ENCODE measurements at regions not wholly inside any gene's neighbourhood (a gene's known extent, or its start where the extent isn't known, plus 50 kb on each side); places are given as distances from the start of the nearest gene placed in this dataset.
"Not testable (repeated sequence)": the region's sequence is repeated elsewhere in the genome, so short reads cannot be mapped to it uniquely, and the experiment has no call there.

DNA sequence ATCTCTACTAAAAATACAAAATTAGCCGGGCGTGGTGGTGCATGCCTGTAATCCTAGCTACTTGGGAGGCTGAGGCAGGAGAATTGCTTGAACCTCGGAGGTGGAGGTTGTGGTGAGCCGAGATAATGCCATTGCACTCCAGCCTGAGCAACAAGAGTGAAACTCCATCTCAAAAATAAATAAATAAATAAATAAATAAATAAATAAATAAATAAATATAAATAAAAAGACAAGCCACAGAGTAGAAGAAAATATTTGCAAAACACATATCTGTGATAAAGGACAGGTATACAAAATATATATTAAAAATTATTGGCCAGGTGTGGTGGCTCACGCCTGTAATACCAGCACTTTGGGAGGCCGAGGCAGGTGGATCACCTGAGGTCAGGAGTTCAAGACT lies 96.0 kb downstream of the MRPL57 start:
- H3K36me3 ChIP-seq; H3K27me3 ChIP-seq; H3K4me1 ChIP-seq; DNase-seq (ENCODE audit: low spot score in 2 of 2); H3K4me3 ChIP-seq; H3K27ac ChIP-seq; H3K9me3 ChIP-seq: not testable (repeated sequence)
- 95% methylated on average over 6 of the region's 6 CpGs for WGBS

DNA sequence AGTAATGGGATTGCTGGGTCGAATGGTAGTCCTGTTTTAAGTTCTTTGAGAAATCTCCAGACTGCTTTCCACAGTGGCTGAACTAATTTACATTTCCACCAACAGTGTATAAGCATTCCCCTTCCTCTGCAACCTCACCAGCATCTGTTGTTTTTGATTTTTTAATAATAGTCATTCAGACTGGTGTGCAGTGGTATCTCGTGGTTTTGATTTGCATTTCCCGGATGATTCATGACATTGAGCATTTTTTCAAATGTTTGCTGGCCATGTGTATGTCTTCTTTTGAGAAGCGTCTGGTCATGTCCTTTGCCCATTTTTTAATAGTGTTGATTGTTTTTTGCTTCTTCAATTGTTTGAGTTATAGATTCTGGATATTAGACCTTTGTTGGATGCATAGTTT lies 98.0 kb downstream of the MRPL57 start:
- 68% methylated on average over 4 of the region's 4 CpGs for WGBS

DNA sequence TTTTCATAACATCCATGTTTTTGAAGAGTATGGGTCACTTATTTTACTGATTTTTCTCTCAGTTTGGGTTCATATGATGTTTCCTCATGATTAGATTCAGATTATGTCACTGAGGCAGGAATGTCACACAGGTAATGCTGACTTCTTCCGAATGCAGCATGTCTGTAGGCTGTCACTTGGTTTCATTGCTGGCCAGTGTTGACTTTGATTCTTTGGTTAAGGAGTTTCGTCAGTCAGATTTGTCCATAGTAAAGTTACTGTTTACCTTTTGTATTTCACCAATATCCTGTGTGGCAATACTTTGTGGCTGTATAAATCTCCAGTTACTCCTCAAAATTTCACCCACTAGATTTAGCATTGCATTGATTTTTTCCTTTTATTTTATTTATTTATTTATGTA lies 105.6 kb downstream of the MRPL57 start:
- DNase-seq (ENCODE audit: low spot score in 2 of 2) = no peak
- Histone ChIP-seq H3K4me1 (no peaks in the 10 kb centered on the region), H3K9me3 (no peaks in the 10 kb centered on the region), H3K4me3 (no peak overlapping the region), H3K27ac (no peak overlapping the region), H3K36me3 (no peaks in the 10 kb centered on the region), H3K27me3 (no peaks in the 10 kb centered on the region)
- WGBS = 92% methylated on average over 2 of the region's 2 CpGs
- TF ChIP-seq POLR2AphosphoS5 (IDR thresholded peaks at IDR 0.05) = no peak
- TF ChIP-seq EP300 (IDR thresholded peaks at IDR 0.05) = no peak
- no peak for TF ChIP-seq POLR2A (IDR thresholded peaks at IDR 0.05)
- TF ChIP-seq, protein P1, sequence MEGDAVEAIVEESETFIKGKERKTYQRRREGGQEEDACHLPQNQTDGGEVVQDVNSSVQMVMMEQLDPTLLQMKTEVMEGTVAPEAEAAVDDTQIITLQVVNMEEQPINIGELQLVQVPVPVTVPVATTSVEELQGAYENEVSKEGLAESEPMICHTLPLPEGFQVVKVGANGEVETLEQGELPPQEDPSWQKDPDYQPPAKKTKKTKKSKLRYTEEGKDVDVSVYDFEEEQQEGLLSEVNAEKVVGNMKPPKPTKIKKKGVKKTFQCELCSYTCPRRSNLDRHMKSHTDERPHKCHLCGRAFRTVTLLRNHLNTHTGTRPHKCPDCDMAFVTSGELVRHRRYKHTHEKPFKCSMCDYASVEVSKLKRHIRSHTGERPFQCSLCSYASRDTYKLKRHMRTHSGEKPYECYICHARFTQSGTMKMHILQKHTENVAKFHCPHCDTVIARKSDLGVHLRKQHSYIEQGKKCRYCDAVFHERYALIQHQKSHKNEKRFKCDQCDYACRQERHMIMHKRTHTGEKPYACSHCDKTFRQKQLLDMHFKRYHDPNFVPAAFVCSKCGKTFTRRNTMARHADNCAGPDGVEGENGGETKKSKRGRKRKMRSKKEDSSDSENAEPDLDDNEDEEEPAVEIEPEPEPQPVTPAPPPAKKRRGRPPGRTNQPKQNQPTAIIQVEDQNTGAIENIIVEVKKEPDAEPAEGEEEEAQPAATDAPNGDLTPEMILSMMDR (IDR thresholded peaks at IDR 0.05) = no peak

More for the DNA sequence above, 98.0 kb downstream of the MRPL57 start:
- H3K36me3 ChIP-seq; DNase-seq (ENCODE audit: low spot score in 2 of 2); H3K27ac ChIP-seq; H3K27me3 ChIP-seq; H3K4me1 ChIP-seq; H3K9me3 ChIP-seq; H3K4me3 ChIP-seq: not testable (repeated sequence)

DNA sequence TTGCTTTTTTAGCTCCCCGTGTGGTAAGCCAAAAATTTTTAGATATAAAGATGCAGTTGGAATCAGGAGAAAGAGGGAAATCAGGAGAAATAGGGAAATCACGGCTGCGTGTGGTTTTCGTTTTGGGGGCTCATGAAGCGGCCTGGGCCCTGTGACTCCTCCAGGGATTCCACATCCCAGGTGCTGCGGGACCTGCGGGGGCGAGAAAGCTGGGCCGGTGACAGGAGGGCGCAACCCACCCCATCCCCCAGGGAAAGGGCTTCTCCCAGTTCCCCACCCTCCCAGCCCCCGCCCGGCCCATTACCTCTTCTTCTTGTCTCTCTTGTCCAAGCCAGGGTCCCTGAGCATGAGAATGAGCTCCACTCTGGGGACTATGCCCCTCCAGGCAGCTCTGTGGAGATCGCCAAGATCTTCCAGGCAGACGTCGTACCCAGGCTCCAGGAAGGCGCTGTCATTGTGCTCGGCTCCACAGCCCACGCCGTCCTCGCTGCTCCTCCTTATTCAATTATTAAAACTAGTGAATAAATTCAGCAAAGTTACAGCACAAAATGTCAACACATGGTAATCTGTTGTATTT lies 111.0 kb downstream of the MRPL57 start:
- TF ChIP-seq POLR2AphosphoS5 (IDR thresholded peaks at IDR 0.05) (no peak), POLR2A (IDR thresholded peaks at IDR 0.05) (no peak), EP300 (IDR thresholded peaks at IDR 0.05) (no peak)
- TF ChIP-seq, protein P1 (IDR thresholded peaks at IDR 0.05) = no peak
- H3K27ac ChIP-seq = no peak overlapping the region
- H3K4me3 ChIP-seq = no peak overlapping the region
- H3K36me3 ChIP-seq = no peaks in the 10 kb centered on the region
- no peaks in the 10 kb centered on the region for H3K9me3 ChIP-seq
- WGBS = 85% methylated on average over 18 of the region's 20 CpGs
- DNase-seq (ENCODE audit: low spot score in 2 of 2) = no peak
- H3K27me3 ChIP-seq = no peaks in the 10 kb centered on the region
- H3K4me1 ChIP-seq = no peaks in the 10 kb centered on the region

DNA sequence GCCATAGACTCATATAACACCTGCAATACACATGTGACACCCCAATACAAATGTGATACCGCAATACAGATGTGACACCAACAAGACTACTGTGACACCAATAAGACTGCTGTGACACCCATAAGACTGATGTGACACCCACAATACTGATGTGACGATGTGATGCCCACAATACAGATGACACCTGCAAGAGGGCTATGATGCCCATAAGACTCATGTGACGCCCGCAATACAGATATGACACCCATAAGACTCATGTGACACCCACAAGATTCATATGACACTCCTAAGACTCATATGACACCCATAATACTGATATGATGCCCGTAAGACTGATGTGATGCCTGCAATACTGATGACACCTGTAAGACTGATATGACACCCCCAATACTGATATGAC lies 113.0 kb downstream of the MRPL57 start:
- no peaks in the 10 kb centered on the region for H3K4me1 ChIP-seq

DNA sequence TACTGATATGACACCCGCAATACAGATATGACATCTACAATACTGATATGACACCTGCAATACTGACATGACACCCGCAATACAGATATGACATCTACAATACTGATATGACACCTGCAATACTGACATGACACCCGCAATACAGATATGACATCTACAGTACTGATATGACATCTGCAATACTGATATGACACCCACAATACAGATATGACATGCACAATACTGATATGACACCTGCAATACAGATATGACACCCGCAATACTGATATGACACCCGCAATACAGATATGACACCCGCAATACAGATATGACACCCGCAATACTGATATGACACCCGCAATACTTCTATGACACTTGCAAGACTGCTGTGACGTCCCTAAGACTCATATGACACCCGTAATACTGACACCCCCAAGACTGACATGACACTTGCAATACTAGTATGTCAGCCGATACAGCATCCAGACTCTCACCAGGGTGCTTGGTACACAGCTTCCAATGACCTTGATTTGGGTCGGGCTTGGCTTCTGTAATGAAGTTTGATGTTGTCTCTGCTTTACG lies 114.1 kb downstream of the MRPL57 start:
- not testable (repeated sequence) for H3K9me3 ChIP-seq; H3K4me1 ChIP-seq; H3K4me3 ChIP-seq; H3K27ac ChIP-seq; H3K36me3 ChIP-seq; H3K27me3 ChIP-seq; DNase-seq (ENCODE audit: low spot score in 2 of 2)
- WGBS = 93% methylated on average over 13 of the region's 13 CpGs

More for the DNA sequence above, 113.0 kb downstream of the MRPL57 start:
- no peaks in the 10 kb centered on the region for H3K9me3 ChIP-seq
- DNase-seq (ENCODE audit: low spot score in 2 of 2) = no peak
- H3K27me3 ChIP-seq = no peaks in the 10 kb centered on the region
- 96% methylated on average over 5 of the region's 5 CpGs for WGBS
- TF ChIP-seq EP300 (IDR thresholded peaks at IDR 0.05) (no peak), POLR2AphosphoS5 (IDR thresholded peaks at IDR 0.05) (no peak), POLR2A (IDR thresholded peaks at IDR 0.05) (no peak)
- TF ChIP-seq, protein P1 (IDR thresholded peaks at IDR 0.05) = no peak
- no peak overlapping the region for H3K4me3 ChIP-seq
- H3K27ac ChIP-seq = no peak overlapping the region
- H3K36me3 ChIP-seq = no peaks in the 10 kb centered on the region

DNA sequence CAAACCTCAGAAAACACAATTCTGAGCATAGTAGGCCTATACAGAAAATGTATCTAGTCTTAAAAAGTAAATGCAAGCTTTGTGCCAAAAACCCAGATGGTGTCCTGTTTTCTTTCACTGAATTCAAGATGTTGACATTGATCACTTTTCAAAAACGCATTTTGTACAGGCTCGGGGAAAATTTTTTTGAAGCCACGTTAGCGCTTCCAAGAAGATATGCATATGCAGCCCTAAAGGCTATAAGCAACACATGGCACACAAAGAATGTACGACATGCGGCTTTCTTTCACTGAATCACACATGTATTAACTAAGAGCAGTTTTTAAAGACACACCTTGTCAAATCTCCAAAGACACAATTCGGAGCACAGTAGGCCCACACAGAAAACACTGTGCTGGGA lies 115.4 kb downstream of the MRPL57 start:
- WGBS = 51% methylated on average over 7 of the region's 7 CpGs
- TF ChIP-seq, protein P1 (IDR thresholded peaks at IDR 0.05) = no peak
- TF ChIP-seq POLR2AphosphoS5 (IDR thresholded peaks at IDR 0.05) = no peak
- no peak for TF ChIP-seq POLR2A (IDR thresholded peaks at IDR 0.05)
- no peak for TF ChIP-seq EP300 (IDR thresholded peaks at IDR 0.05)
- H3K4me3 ChIP-seq = no peak overlapping the region
- H3K27me3 ChIP-seq = no peaks in the 10 kb centered on the region
- no peaks in the 10 kb centered on the region for H3K36me3 ChIP-seq
- peaks cover under 1% of the 10 kb centered on the region for H3K4me1 ChIP-seq
- no peak overlapping the region for H3K27ac ChIP-seq
- DNase-seq (ENCODE audit: low spot score in 2 of 2) = no peak
- H3K9me3 ChIP-seq = no peaks in the 10 kb centered on the region
